ENCODE measurements at regions not wholly inside any gene's neighbourhood (a gene's known extent, or its start where the extent isn't known, plus 50 kb on each side); places are given as distances from the start of the nearest gene placed in this dataset.

GRCh38 chr9:7963026-7963425 lies 163.4 kb upstream of the DMAC1 start:
- Histone ChIP-seq H3K9me3 (ENCODE audit: low read length) (no peaks in the 10 kb centered on the region), H3K4me2 (ENCODE audit: low read depth, low read length) (no peak overlapping the region), H3K79me2 (ENCODE audit: insufficient read depth, low read length) (no peaks in the 10 kb centered on the region), H3K9ac (ENCODE audit: insufficient read depth, low read depth, low read length) (no peak overlapping the region), H4K20me1 (ENCODE audit: insufficient read depth, low read length) (no peaks in the 10 kb centered on the region), H3K36me3 (replicated peaks in 1 of 2; ENCODE audit: control insufficient read depth in 1 of 2, insufficient read depth in 2 of 2, low read length in 2 of 2) (no peaks in the 10 kb centered on the region), H3K27ac (ENCODE audit: extremely low read length, insufficient read depth, low read length) (no peak overlapping the region), H3K4me3 (replicated peaks in 1 of 3; ENCODE audit: insufficient read depth in 1 of 3, low read depth in 2 of 3, low read length in 3 of 3) (no peak overlapping the region), H3K4me1 (ENCODE audit: insufficient read depth, low read length) (no peaks in the 10 kb centered on the region), H3K27me3 (ENCODE audit: control insufficient read depth in 1 of 2, insufficient read depth in 2 of 2, low read length in 2 of 2) (no peaks in the 10 kb centered on the region), H2AFZ (ENCODE audit: low read length) (no peak overlapping the region)
- CTCF ChIA-PET (ENCODE audit: low intra/inter-chr PET ratio, low total read pairs) = no interaction called here
- DNase-seq (ENCODE audit: low spot score) (no peak), ATAC-seq (no peak), FAIRE-seq (no peak)
- no peak for TF ChIP-seq ZBED4 (CRISPR knock-in tag; IDR thresholded peaks at IDR 0.05; ENCODE audit: borderline replicate concordance)
- TF ChIP-seq CBX5 (CRISPR knock-in tag; IDR thresholded peaks at IDR 0.05; ENCODE audit: borderline replicate concordance) = no peak
- no peak for TF ChIP-seq ZNF460 (CRISPR knock-in tag; IDR thresholded peaks at IDR 0.05; ENCODE audit: borderline replicate concordance)
- no peak for TF ChIP-seq ZNF782 (CRISPR knock-in tag; IDR thresholded peaks at IDR 0.05; ENCODE audit: borderline replicate concordance)
- no peak for TF ChIP-seq NR2C2 (CRISPR knock-in tag; IDR thresholded peaks at IDR 0.05; ENCODE audit: borderline replicate concordance)
- TF ChIP-seq ARID3A (IDR thresholded peaks at IDR 0.05; ENCODE audit: low read depth, low read length) = no peak
- no peak for TF ChIP-seq ZNF331 (CRISPR knock-in tag; IDR thresholded peaks at IDR 0.05)
- TF ChIP-seq ZNF747 (CRISPR knock-in tag; IDR thresholded peaks at IDR 0.05; ENCODE audit: borderline replicate concordance) = no peak
- intact Hi-C loops (cut with micrococcal nuclease; ENCODE audit: unreplicated experiment) (no loop called here), in situ Hi-C loops (cut with HindIII; ENCODE audit: extremely low pct_ligation_motif_present, low pct_unique_long_range_greater_than_20kb) (no loop called here)
- no TSS peak for BruUV-seq (replicated peaks)
- POLR2A ChIA-PET = no interaction called here
- whole genome bisulfite sequencing (ENCODE audit: low lambda C conversion rate) = 25% methylated on average over 5 of the region's 5 CpGs
